ENCODE measurements at regions not wholly inside any gene's neighbourhood (a gene's known extent, or its start where the extent isn't known, plus 50 kb on each side); places are given as distances from the start of the nearest gene placed in this dataset.

DNA sequence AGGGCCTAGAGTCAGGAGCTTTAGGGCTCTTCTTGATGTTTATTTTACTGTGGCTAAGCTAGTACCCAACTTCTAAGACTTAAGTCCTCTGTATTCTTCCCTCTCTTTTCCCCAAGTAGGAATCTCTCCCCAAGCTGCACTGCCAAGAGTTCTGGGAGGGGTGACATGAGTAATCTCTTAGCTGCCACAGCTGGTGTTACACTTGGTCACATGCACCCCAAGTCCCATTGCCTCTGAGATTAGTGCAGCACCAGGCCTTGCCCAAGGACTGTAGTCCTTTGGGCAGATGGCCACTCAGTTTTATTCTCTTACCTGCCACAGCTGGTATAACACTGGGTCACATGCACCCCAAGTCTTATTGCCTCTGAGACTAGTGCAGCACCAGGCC, 114.7 kb upstream of the RIOK2 start:
- TF ChIP-seq, protein P1, sequence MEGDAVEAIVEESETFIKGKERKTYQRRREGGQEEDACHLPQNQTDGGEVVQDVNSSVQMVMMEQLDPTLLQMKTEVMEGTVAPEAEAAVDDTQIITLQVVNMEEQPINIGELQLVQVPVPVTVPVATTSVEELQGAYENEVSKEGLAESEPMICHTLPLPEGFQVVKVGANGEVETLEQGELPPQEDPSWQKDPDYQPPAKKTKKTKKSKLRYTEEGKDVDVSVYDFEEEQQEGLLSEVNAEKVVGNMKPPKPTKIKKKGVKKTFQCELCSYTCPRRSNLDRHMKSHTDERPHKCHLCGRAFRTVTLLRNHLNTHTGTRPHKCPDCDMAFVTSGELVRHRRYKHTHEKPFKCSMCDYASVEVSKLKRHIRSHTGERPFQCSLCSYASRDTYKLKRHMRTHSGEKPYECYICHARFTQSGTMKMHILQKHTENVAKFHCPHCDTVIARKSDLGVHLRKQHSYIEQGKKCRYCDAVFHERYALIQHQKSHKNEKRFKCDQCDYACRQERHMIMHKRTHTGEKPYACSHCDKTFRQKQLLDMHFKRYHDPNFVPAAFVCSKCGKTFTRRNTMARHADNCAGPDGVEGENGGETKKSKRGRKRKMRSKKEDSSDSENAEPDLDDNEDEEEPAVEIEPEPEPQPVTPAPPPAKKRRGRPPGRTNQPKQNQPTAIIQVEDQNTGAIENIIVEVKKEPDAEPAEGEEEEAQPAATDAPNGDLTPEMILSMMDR (IDR thresholded peaks at IDR 0.05 in 4 of 5, conservative IDR thresholded peaks at IDR 0.05 in 1 of 5) = no peak
- no peak for TF ChIP-seq POLR2A (IDR thresholded peaks at IDR 0.05)

Measured in gastrocnemius medialis (tissue), 4 donors.